ENCODE measurements at regions not wholly inside any gene's neighbourhood (a gene's known extent, or its start where the extent isn't known, plus 50 kb on each side); places are given as distances from the start of the nearest gene placed in this dataset.

DNA sequence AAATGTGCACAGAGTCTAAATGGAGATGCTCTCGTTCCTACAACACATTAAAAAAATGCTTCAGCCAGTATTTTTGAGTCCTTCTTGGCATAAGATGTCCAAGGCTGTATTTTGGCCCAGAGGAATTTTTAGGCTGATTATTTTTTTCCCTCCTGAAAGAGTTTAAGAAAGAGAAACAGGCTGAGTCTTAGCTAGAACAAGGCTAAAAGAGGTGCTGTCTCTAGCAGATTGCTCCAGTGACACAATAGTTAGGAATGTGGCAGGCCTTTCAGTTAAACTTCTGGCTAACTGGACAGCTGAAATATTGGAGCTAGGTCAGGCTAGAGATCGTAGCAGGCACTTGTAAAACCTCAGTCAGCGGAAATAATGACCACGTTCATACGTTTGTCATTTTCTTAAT lies 271.4 kb upstream of the RARB start:
- TF ChIP-seq, protein P1, sequence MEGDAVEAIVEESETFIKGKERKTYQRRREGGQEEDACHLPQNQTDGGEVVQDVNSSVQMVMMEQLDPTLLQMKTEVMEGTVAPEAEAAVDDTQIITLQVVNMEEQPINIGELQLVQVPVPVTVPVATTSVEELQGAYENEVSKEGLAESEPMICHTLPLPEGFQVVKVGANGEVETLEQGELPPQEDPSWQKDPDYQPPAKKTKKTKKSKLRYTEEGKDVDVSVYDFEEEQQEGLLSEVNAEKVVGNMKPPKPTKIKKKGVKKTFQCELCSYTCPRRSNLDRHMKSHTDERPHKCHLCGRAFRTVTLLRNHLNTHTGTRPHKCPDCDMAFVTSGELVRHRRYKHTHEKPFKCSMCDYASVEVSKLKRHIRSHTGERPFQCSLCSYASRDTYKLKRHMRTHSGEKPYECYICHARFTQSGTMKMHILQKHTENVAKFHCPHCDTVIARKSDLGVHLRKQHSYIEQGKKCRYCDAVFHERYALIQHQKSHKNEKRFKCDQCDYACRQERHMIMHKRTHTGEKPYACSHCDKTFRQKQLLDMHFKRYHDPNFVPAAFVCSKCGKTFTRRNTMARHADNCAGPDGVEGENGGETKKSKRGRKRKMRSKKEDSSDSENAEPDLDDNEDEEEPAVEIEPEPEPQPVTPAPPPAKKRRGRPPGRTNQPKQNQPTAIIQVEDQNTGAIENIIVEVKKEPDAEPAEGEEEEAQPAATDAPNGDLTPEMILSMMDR (optimal IDR thresholded peaks at IDR 0.05 in 1 of 3, IDR thresholded peaks at IDR 0.05 in 1 of 3, conservative IDR thresholded peaks at IDR 0.05 in 1 of 3; ENCODE audit: extremely low read depth in 1 of 3, insufficient read depth in 2 of 3, low read length in 3 of 3): no peak
- TF ChIP-seq EZH2 (IDR thresholded peaks at IDR 0.05; ENCODE audit: low read length): no peak
